HCT116 (cell line): ENCODE measurements at regions not wholly inside any gene's neighbourhood (a gene's known extent, or its start where the extent isn't known, plus 50 kb on each side); places are given as distances from the start of the nearest gene placed in this dataset.

Source experiments
- POLR2AphosphoS5 ChIP-seq: IDR thresholded peaks from 2 replicates; pipeline ENCODE4 v1.6.1; 2011; ENCODE audit warnings: mild to moderate bottlenecking, low read depth, low read length, moderate library complexity
- SIN3A ChIP-seq: IDR thresholded peaks from 2 replicates; pipeline ENCODE4 v1.6.1; 2012; ENCODE audit warnings: low read depth
- TF ChIP-seq, protein P1 (sequence below), 3 experiments: fragments of 200-600 bp in 1 of 3; sonication (generic) in 1 of 3; IDR thresholded peaks in 2 of 3; conservative IDR thresholded peaks in 1 of 3; 2 replicates each; pipeline ENCODE4 v1.5.1; 2012 to 2017; ENCODE audit warnings: low read depth in 2 of 3, low read length in 2 of 3, antibody characterized with exemption in 1 of 3, borderline replicate concordance in 1 of 3, control low read depth in 1 of 3, mild to moderate bottlenecking in 1 of 3, mixed read lengths in 1 of 3, mixed run types in 1 of 3, moderate library complexity in 1 of 3; ENCODE audit not compliant: insufficient read depth in 1 of 3

DNA sequence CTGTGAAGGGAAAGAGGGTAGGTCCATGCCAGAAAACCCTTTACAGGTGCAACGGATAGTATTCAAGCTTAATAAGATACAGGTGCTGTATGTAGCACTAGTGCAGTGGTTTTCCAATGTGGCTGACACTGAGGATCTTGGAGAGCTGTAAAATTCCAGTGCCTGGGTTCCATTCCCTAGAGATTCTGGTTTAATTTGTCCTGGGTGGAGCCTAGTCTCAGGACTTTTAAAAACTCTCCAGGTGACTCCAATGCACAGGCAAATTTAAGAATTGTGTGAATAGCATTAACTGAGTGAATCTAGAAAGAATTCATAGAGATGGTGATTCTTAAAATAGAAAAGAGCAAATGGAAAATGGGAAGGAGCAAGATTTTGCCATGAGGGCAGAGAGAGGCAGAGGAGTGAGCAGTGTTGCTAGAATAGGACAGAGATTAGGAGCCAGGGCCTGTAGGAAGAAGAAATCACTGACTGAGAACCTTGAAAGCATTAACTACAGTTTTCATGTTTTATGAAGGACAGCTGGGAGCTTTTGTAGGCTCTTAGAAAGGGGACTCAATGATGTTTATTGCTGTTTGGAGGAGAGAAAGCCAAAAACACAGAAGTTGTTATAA lies 261.8 kb downstream of the DLEU7 start:
- TF ChIP-seq, protein P1, sequence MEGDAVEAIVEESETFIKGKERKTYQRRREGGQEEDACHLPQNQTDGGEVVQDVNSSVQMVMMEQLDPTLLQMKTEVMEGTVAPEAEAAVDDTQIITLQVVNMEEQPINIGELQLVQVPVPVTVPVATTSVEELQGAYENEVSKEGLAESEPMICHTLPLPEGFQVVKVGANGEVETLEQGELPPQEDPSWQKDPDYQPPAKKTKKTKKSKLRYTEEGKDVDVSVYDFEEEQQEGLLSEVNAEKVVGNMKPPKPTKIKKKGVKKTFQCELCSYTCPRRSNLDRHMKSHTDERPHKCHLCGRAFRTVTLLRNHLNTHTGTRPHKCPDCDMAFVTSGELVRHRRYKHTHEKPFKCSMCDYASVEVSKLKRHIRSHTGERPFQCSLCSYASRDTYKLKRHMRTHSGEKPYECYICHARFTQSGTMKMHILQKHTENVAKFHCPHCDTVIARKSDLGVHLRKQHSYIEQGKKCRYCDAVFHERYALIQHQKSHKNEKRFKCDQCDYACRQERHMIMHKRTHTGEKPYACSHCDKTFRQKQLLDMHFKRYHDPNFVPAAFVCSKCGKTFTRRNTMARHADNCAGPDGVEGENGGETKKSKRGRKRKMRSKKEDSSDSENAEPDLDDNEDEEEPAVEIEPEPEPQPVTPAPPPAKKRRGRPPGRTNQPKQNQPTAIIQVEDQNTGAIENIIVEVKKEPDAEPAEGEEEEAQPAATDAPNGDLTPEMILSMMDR (IDR thresholded peaks at IDR 0.05 in 2 of 3, conservative IDR thresholded peaks at IDR 0.05 in 1 of 3; ENCODE audit: borderline replicate concordance in 1 of 3, insufficient read depth in 1 of 3, low read depth in 2 of 3, low read length in 2 of 3), result no peak
- TF ChIP-seq SIN3A, result no peak
- TF ChIP-seq POLR2AphosphoS5, result no peak
